ENCODE measurements at regions not wholly inside any gene's neighbourhood (a gene's known extent, or its start where the extent isn't known, plus 50 kb on each side); places are given as distances from the start of the nearest gene placed in this dataset.

DNA sequence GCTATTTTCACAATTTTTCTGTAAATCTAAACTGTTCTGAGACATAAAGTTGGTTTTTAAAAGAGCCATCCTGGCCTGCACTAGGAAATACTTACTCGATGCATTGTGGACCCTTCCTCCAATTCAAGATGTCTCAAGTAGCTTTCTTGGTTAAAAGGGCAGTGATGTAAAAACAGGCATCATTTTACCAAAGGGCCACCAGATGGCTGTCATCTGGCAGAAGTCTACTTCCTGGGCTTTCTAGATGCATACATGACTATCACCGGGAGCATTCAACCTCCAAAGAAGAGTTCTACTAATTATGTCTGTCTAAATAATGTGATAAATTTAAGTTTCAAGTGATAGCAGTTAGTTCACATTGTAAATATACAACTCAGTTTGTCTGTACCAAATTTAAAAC lies 96.8 kb upstream of the FRMD6 start:
- TF ChIP-seq ZNF274 (IDR thresholded peaks at IDR 0.05; ENCODE audit: low read depth, low read length) (no peak), SUZ12 (IDR thresholded peaks at IDR 0.05; ENCODE audit: extremely low read depth, insufficient read depth, insufficient read length) (no peak)
